ENCODE measurements at regions not wholly inside any gene's neighbourhood (a gene's known extent, or its start where the extent isn't known, plus 50 kb on each side); places are given as distances from the start of the nearest gene placed in this dataset.
A peak's percentile ranks its signal among the peaks of the same experiment; 100 is the strongest.

GRCh38 chr14:96705422-96706092, 91.6 kb upstream of the VRK1 start:
- Histone ChIP-seq H3K27ac (ENCODE audit: extremely low read depth, low read depth, low read length) (no peak overlapping the region), H3K9me3 (ENCODE audit: control insufficient read depth, insufficient read depth, low read depth, low read length) (no peaks in the 10 kb centered on the region), H3K4me3 (ENCODE audit: low read depth, low read length) (no peak overlapping the region), H3K36me3 (ENCODE audit: control insufficient read depth in 2 of 2, insufficient read depth in 1 of 2, low read length in 2 of 2) (no peaks in the 10 kb centered on the region), H3K4me1 (ENCODE audit: control insufficient read depth, insufficient read depth, low read length) (no peaks in the 10 kb centered on the region)
- ChIA-PET CTCF (no interaction called here), POLR2A (no interaction called here)
- no peak for TF ChIP-seq KLF7 (tag by site-specific recombination; IDR thresholded peaks at IDR 0.05; ENCODE audit: borderline replicate concordance)
- TF ChIP-seq ZSCAN16 (tag by site-specific recombination; IDR thresholded peaks at IDR 0.05): no peak
- no peak for TF ChIP-seq ZNF664 (tag by site-specific recombination; IDR thresholded peaks at IDR 0.05)
- TF ChIP-seq ZBTB21 (tag by site-specific recombination; IDR thresholded peaks at IDR 0.05): no peak
- 0 out of 2 replicates have a peak, but pooled peaks have one; percentile 20 for TF ChIP-seq ZFHX2 (tag by site-specific recombination; conservative IDR thresholded peaks at IDR 0.05)
- TF ChIP-seq PRDM2 (tag by site-specific recombination; IDR thresholded peaks at IDR 0.05; ENCODE audit: borderline replicate concordance): no peak
- TF ChIP-seq ZNF645 (tag by site-specific recombination; IDR thresholded peaks at IDR 0.05): no peak
- TF ChIP-seq ATF2 (tag by site-specific recombination; IDR thresholded peaks at IDR 0.05; ENCODE audit: low read depth): no peak
- TF ChIP-seq FEZF1 (tag by site-specific recombination; IDR thresholded peaks at IDR 0.05): no peak
- no peak for TF ChIP-seq ZNF223 (tag by site-specific recombination; IDR thresholded peaks at IDR 0.05)
- TF ChIP-seq ZBTB17 (tag by site-specific recombination; IDR thresholded peaks at IDR 0.05): no peak
- TF ChIP-seq ZNF518A (tag by site-specific recombination; conservative IDR thresholded peaks at IDR 0.05; ENCODE audit: low read depth): 0 out of 2 replicates have a peak, but pooled peaks have one; percentile 43
- peak; percentile 46; the same call in 1 of the 2 replicates for TF ChIP-seq ZNF449 (tag by site-specific recombination; IDR thresholded peaks at IDR 0.05)
- no peak for TF ChIP-seq ZSCAN18 (tag by site-specific recombination; IDR thresholded peaks at IDR 0.05)
- TF ChIP-seq ZBTB6 (tag by site-specific recombination; IDR thresholded peaks at IDR 0.05): no peak
- no peak for TF ChIP-seq ZNF561 (tag by site-specific recombination; IDR thresholded peaks at IDR 0.05; ENCODE audit: borderline replicate concordance)
- TF ChIP-seq ZNF155 (tag by site-specific recombination; IDR thresholded peaks at IDR 0.05): no peak
